HEK293 (cell line): ENCODE measurements at regions not wholly inside any gene's neighbourhood (a gene's known extent, or its start where the extent isn't known, plus 50 kb on each side); places are given as distances from the start of the nearest gene placed in this dataset.

Source experiments
- CTCF ChIA-PET: fragments of 350-600 bp; formaldehyde crosslinking; extraction: SDS; loops from one replicate; lab custom pipeline; 2021; ENCODE audit warnings: antibody characterized with exemption; lab: Yijun Ruan, JAX
- POLR2A ChIA-PET: fragments of 300-600 bp; formaldehyde crosslinking; extraction: SDS; loops from one replicate; lab custom pipeline; 2020; ENCODE audit warnings: antibody characterized with exemption, inconsistent platforms; lab: Yijun Ruan, JAX
- H3K27ac ChIP-seq: fragments of 200-500 bp; sonication (Bioruptor generic); 2 replicates; pipeline ENCODE4 v1.5.1; 2014; ENCODE audit warnings: low read depth, low read length, control low read depth, inconsistent platforms; ENCODE audit errors: extremely low read depth
- H3K36me3 ChIP-seq, 2 experiments: fragments of 200-500 bp in 1 of 2; sonication (Bioruptor generic) in 1 of 2; 1 replicate in 1 of 2; 2 replicates in 1 of 2; pipeline ENCODE4 v1.5.1; 2014 to 2017; ENCODE audit warnings: inconsistent platforms in 2 of 2, low read length in 2 of 2; ENCODE audit not compliant: control insufficient read depth in 2 of 2, insufficient read depth in 1 of 2
- H3K4me1 ChIP-seq: fragments of 200-500 bp; sonication (Bioruptor generic); 2 replicates; pipeline ENCODE4 v1.5.1; 2014; ENCODE audit warnings: mild to moderate bottlenecking, low read length, inconsistent platforms; ENCODE audit not compliant: control insufficient read depth, insufficient read depth
- H3K4me3 ChIP-seq: 2 replicates; pipeline ENCODE4 v1.5.1; 2011; ENCODE audit warnings: low read depth, mild to moderate bottlenecking, control low read depth, low read length, moderate library complexity
- H3K9me3 ChIP-seq: fragments of 200-500 bp; sonication (Bioruptor generic); 2 replicates; pipeline ENCODE4 v1.5.1; 2014; ENCODE audit warnings: low read depth, low read length, inconsistent platforms; ENCODE audit not compliant: control insufficient read depth, insufficient read depth
- KLF9 ChIP-seq: fragments of 450-650 bp; formaldehyde crosslinking; IDR thresholded peaks from 2 replicates; pipeline ENCODE4 v1.5.1; 2016; ENCODE audit warnings: missing biosample characterization, missing genetic modification characterization, low read depth
- MZF1 ChIP-seq: fragments of 450-650 bp; formaldehyde crosslinking; IDR thresholded peaks from 2 replicates; pipeline ENCODE4 v1.5.1; 2017; ENCODE audit warnings: missing biosample characterization, missing genetic modification characterization, borderline replicate concordance
- OSR2 ChIP-seq: fragments of 450-650 bp; formaldehyde crosslinking; IDR thresholded peaks from 2 replicates; pipeline ENCODE4 v1.5.1; 2016; ENCODE audit warnings: missing biosample characterization, missing genetic modification characterization
- PRDM2 ChIP-seq: fragments of 450-650 bp; formaldehyde crosslinking; IDR thresholded peaks from 2 replicates; pipeline ENCODE4 v1.5.1; 2016; ENCODE audit warnings: missing biosample characterization, missing genetic modification characterization, borderline replicate concordance
- RBAK ChIP-seq: fragments of 450-650 bp; formaldehyde crosslinking; IDR thresholded peaks from 2 replicates; pipeline ENCODE4 v1.5.1; 2016; ENCODE audit warnings: missing biosample characterization, missing genetic modification characterization
- REPIN1 ChIP-seq: fragments of 450-650 bp; formaldehyde crosslinking; IDR thresholded peaks from 2 replicates; pipeline ENCODE4 v1.5.1; 2017; ENCODE audit warnings: missing biosample characterization, missing genetic modification characterization, low read depth
- SETDB1 ChIP-seq: IDR thresholded peaks from one replicate; pipeline ENCODE4 v1.6.1; 2017; ENCODE audit warnings: mild to moderate bottlenecking, low read length, moderate library complexity, mixed read lengths; ENCODE audit not compliant: insufficient read length
- ZEB2 ChIP-seq: fragments of 450-650 bp; formaldehyde crosslinking; IDR thresholded peaks from 2 replicates; pipeline ENCODE4 v1.5.1; 2016; ENCODE audit warnings: missing biosample characterization, missing genetic modification characterization
- ZFP41 ChIP-seq: fragments of 450-650 bp; formaldehyde crosslinking; IDR thresholded peaks from 2 replicates; pipeline ENCODE4 v1.5.1; 2016; ENCODE audit warnings: missing biosample characterization, missing genetic modification characterization, borderline replicate concordance
- ZNF23 ChIP-seq: fragments of 450-650 bp; formaldehyde crosslinking; IDR thresholded peaks from 2 replicates; pipeline ENCODE4 v1.5.1; 2016; ENCODE audit warnings: missing biosample characterization, missing genetic modification characterization, borderline replicate concordance
- ZNF266 ChIP-seq: fragments of 450-650 bp; formaldehyde crosslinking; IDR thresholded peaks from 2 replicates; pipeline ENCODE4 v1.5.1; 2016; ENCODE audit warnings: missing biosample characterization, missing genetic modification characterization, low read depth
- ZNF501 ChIP-seq: fragments of 450-650 bp; formaldehyde crosslinking; IDR thresholded peaks from 2 replicates; pipeline ENCODE4 v1.5.1; 2016; ENCODE audit warnings: missing biosample characterization, missing genetic modification characterization
- ZNF596 ChIP-seq: fragments of 450-650 bp; IDR thresholded peaks from 2 replicates; pipeline ENCODE4 v1.5.0; 2018; ENCODE audit warnings: missing biosample characterization, mild to moderate bottlenecking, missing genetic modification characterization, moderate library complexity
- ZNF639 ChIP-seq: fragments of 450-650 bp; formaldehyde crosslinking; IDR thresholded peaks from 2 replicates; pipeline ENCODE4 v1.5.1; 2016; ENCODE audit warnings: missing biosample characterization, missing genetic modification characterization
- ZNF677 ChIP-seq: fragments of 450-650 bp; IDR thresholded peaks from 2 replicates; pipeline ENCODE4 v1.5.0; 2018; ENCODE audit warnings: missing biosample characterization, mild to moderate bottlenecking, missing genetic modification characterization, moderate library complexity
- ZNF704 ChIP-seq: fragments of 450-650 bp; formaldehyde crosslinking; IDR thresholded peaks from 2 replicates; pipeline ENCODE4 v1.5.1; 2016; ENCODE audit warnings: missing biosample characterization, missing genetic modification characterization
- ZNF837 ChIP-seq: fragments of 450-650 bp; formaldehyde crosslinking; IDR thresholded peaks from 2 replicates; pipeline ENCODE4 v1.5.1; 2016; ENCODE audit warnings: missing biosample characterization, missing genetic modification characterization
- ZSCAN23 ChIP-seq: fragments of 450-650 bp; formaldehyde crosslinking; IDR thresholded peaks from 2 replicates; pipeline ENCODE4 v1.5.1; 2016; ENCODE audit warnings: missing biosample characterization, missing genetic modification characterization
- TF ChIP-seq, protein P1 (sequence below): fragments of 450-650 bp; formaldehyde crosslinking; IDR thresholded peaks from 2 replicates; pipeline ENCODE4 v1.5.1; 2016; ENCODE audit warnings: missing biosample characterization, missing genetic modification characterization, borderline replicate concordance
- TF ChIP-seq, protein P2 (sequence below): fragments of 450-650 bp; formaldehyde crosslinking; IDR thresholded peaks from 2 replicates; pipeline ENCODE4 v1.5.1; 2016; ENCODE audit warnings: missing biosample characterization, missing genetic modification characterization, low read depth
- TF ChIP-seq, protein P3 (sequence below): fragments of 450-650 bp; formaldehyde crosslinking; IDR thresholded peaks from 2 replicates; pipeline ENCODE4 v1.5.1; 2016; ENCODE audit warnings: missing biosample characterization, missing genetic modification characterization

DNA sequence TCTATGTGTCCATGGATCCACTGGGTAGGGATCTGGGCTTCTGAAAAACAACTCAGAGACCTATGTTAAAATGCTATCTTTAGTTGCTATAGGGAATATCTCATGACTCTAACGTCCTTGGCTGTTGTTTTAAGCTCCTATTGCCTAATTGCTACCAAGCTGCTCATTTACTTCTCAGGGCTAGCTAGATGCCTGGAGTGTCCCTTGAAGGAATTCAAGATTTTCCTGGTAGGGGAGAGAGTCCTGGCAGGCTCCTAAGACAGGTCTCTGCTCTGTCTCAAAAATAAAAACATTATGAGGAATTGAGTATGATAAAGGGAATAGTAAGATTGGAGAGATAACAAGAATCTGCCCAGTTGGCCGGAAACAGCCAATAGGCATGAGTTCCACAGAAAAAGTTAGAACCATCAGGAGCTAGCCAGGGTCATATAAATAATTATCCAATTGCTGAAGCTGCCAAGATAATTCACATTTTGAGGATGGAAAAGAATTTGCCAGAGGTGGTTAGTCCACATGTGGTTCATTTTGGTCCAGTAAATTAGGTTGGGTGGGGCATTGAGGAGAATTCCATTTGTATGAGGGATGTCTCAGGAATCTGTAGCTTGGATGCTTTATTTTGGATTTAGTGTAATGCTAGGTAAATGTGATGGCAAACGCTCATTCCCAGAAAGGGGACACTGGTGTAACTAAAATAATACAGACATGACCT lies 362.7 kb upstream of the VSTM2A start:
- Histone ChIP-seq H3K36me3 (no peaks in the 10 kb centered on the region), H3K9me3 (no peaks in the 10 kb centered on the region), H3K4me3 (no peak overlapping the region), H3K27ac (no peak overlapping the region), H3K4me1 (no peaks in the 10 kb centered on the region)
- ChIA-PET POLR2A (no interaction called here), CTCF (no interaction called here)
- TF ChIP-seq ZSCAN23 (tag by site-specific recombination) (no peak), ZFP41 (tag by site-specific recombination) (no peak), ZNF501 (no peak), ZNF837 (tag by site-specific recombination) (no peak), ZNF596 (no peak), ZNF266 (tag by site-specific recombination) (no peak), OSR2 (tag by site-specific recombination) (no peak), RBAK (tag by site-specific recombination) (no peak), ZNF639 (tag by site-specific recombination) (no peak), ZNF704 (tag by site-specific recombination) (no peak), SETDB1 (no peak), MZF1 (no peak), ZNF23 (tag by site-specific recombination) (no peak)
- TF ChIP-seq, protein P1, sequence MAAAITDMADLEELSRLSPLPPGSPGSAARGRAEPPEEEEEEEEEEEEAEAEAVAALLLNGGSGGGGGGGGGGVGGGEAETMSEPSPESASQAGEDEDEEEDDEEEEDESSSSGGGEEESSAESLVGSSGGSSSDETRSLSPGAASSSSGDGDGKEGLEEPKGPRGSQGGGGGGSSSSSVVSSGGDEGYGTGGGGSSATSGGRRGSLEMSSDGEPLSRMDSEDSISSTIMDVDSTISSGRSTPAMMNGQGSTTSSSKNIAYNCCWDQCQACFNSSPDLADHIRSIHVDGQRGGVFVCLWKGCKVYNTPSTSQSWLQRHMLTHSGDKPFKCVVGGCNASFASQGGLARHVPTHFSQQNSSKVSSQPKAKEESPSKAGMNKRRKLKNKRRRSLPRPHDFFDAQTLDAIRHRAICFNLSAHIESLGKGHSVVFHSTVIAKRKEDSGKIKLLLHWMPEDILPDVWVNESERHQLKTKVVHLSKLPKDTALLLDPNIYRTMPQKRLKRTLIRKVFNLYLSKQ, result no peak
- TF ChIP-seq, protein P2, sequence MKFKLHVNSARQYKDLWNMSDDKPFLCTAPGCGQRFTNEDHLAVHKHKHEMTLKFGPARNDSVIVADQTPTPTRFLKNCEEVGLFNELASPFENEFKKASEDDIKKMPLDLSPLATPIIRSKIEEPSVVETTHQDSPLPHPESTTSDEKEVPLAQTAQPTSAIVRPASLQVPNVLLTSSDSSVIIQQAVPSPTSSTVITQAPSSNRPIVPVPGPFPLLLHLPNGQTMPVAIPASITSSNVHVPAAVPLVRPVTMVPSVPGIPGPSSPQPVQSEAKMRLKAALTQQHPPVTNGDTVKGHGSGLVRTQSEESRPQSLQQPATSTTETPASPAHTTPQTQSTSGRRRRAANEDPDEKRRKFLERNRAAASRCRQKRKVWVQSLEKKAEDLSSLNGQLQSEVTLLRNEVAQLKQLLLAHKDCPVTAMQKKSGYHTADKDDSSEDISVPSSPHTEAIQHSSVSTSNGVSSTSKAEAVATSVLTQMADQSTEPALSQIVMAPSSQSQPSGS (tag by site-specific recombination), result no peak
- TF ChIP-seq, protein P3, sequence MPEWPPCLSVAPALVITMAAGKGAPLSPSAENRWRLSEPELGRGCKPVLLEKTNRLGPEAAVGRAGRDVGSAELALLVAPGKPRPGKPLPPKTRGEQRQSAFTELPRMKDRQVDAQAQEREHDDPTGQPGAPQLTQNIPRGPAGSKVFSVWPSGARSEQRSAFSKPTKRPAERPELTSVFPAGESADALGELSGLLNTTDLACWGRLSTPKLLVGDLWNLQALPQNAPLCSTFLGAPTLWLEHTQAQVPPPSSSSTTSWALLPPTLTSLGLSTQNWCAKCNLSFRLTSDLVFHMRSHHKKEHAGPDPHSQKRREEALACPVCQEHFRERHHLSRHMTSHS (tag by site-specific recombination), result no peak

GRCh38 chr7:54180796-54181195 lies 361.4 kb upstream of the VSTM2A start:
- Histone ChIP-seq H3K4me1 (no peaks in the 10 kb centered on the region), H3K27ac (no peak overlapping the region), H3K4me3 (no peak overlapping the region), H3K9me3 (no peaks in the 10 kb centered on the region), H3K36me3 (no peaks in the 10 kb centered on the region)
- POLR2A ChIA-PET, result no interaction called here
- CTCF ChIA-PET, result no interaction called here
- TF ChIP-seq ZNF677 (tag by site-specific recombination) (no peak), KLF9 (tag by site-specific recombination) (no peak), REPIN1 (tag by site-specific recombination) (no peak), PRDM2 (no peak), ZEB2 (tag by site-specific recombination) (no peak)
- TF ChIP-seq, protein P3 (tag by site-specific recombination), result no peak
